HG02938 (cell line): ENCODE measurements at regions not wholly inside any gene's neighbourhood (a gene's known extent, or its start where the extent isn't known, plus 50 kb on each side); places are given as distances from the start of the nearest gene placed in this dataset.

Experiments used
- ATAC-seq: cut with Tn5 transposase; IDR thresholded peaks from one replicate; pipeline ENCODE4 v1.9.1; 2021; ENCODE audit warnings: mild to moderate bottlenecking, moderate library complexity; ENCODE audit not compliant: unreplicated experiment

DNA sequence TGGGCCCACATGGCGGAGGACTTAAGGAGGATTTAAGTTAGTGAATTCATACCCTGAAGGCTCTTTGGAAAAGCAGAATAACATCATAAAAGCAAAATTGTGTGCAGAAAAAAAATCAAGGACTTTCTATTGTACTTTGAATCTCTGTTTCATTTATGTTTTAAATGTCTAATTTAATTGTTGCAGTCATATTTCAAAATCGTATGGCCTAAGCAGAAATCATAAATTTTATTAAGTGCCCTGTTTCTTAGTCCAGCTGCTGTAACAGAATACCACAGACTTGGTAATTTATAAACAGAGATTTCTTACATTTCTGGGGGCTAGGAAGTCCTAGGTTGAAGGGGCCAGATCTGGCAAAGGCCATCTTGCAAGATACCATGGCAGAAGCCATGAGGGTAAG is 555.6 kb downstream of the LTN1 start:
- no peak for ATAC-seq

DNA sequence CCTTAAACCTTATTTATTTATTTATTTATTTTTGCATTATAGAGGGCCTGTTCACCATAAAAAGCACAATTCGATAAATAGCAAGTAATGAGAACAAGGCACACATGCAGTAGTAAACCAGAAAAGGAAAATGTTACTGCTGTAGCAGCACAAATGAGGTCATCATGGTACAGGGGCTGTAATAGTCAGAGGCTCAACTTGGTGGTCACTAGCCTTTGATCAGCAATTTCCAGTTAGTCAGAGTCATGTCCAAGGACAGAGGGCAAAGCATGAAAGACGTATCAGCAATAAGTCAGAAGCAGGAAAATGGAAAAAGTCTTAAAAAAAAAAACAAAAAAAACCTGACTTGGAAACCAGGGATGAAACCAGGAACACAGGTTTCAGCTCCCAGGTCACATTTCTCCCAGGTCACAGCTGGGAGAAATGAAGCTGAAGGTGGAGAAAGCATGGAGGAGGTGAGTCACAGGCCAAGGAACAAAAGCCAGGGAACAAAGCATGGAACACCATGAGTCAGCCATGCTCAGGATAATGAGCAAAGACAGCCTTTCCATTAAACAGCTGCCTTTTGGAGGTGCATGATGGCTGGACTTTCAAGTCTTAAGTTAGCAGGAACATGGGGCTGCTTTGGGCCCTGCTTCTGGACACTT is 556.3 kb downstream of the LTN1 start:
- ATAC-seq: no peak

DNA sequence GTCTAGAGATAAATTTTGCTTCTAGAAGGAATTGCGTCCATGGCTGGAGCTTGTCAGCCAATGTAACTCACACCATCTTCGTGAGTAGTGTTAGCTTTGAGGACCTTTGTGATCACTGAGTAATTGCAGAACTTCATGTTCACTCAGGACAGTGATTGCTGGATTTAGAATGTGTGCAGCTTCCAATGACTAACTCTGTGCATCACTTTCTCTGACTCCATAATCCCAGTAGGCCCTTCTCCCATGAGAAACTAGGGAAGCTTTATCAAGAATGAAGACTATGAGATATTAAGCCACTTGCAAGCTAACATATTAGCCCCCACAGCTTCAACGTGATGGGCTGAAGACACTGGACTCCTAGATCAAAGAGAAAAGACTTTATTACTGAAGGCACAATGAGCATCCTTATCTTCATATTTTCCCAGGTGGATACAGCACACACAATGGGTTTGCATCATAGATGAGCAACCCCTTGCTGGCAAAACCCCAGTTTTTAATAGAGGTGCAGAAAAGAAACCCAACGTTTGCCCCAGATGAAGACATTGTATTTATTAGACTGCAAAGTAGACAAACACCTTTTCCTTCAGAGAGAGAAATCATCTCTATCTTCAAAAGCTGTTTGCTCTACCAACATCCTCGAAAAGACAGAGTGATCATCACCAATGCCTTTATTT is 561.0 kb downstream of the LTN1 start:
- no peak for ATAC-seq

DNA sequence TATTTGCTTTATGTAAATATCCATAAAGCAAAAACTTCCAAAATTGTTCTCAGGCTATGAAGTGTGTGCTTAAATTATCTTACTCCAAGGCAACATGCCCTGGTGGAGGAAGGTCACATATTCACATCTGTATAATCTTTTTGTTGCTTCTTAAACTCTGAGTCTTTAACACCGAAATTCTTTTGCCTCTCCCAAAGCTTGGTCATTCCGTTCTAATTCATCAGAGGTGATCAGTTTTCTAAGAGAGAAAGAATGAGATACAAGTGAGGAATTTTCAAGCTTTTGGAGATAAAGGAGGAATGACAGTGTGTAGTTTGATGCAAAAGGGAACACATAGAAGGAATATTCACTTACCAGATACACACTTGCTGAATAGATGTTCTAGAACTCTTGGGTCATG is 561.7 kb downstream of the LTN1 start:
- ATAC-seq: no peak

DNA sequence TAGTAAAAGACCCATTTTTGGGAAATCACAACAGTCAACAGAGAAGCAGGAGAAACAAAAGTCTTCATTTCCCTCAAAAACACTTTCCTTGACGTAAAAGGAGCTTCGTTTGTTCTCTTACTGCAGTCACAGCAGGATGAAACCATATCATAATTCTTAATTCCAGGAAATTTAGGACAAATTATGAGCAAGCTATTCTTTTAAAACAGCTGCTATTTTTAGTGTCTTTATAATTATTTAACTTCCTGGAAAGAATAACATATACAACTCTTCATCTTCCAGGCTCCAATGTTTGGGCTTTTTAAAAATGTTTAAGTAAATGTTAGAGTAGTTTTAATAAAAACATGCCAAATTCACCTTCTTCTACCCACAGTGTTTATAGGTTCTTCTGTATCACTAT is 563.5 kb downstream of the LTN1 start:
- no peak for ATAC-seq

DNA sequence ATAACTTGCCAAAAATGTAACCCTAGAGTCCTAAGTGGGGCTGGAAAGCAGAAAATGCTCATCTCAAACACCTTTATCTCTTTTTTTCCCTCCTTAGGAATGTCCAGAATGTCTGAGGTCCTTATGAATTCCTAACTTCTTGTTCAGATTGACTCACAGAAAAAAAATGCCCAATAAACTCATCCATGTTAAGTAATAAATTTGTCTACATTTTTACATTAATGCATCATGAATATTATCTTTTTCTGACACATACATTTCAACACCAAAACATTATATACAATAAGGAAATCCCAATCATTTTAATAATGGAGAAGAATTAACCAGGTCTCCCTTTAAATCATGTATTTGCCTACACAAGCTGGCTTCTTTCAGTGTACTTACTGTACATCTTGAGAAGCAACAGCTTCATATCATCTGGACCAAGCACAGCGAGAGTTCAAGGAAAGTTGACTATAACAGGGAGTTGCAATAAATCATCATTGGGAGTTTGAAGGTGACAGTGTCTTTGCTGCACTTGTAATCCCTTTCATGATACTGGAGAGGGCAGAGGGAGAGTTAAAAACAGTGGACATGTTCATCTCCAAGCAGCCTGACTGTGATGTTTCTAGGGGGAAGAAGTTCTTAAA is 565.2 kb downstream of the LTN1 start:
- no peak for ATAC-seq

DNA sequence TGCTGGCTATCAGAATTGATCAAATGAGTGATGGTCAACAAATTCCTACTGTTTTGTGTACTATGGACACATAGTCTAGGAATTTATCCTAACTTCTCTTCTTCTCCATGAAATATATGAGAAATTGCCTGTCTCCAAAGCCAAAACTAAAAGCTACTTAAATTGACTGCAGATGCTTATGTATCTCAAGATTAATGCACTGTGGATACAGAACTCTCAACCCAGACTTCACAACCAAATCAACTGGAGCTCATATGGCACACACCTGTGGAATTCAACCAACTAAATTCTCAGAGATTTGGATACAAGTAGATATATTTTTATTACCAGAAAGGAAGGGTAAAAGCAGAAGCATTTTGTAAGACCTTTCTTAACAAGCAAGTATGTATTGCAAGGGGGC is 566.1 kb downstream of the LTN1 start:
- ATAC-seq: no peak

DNA sequence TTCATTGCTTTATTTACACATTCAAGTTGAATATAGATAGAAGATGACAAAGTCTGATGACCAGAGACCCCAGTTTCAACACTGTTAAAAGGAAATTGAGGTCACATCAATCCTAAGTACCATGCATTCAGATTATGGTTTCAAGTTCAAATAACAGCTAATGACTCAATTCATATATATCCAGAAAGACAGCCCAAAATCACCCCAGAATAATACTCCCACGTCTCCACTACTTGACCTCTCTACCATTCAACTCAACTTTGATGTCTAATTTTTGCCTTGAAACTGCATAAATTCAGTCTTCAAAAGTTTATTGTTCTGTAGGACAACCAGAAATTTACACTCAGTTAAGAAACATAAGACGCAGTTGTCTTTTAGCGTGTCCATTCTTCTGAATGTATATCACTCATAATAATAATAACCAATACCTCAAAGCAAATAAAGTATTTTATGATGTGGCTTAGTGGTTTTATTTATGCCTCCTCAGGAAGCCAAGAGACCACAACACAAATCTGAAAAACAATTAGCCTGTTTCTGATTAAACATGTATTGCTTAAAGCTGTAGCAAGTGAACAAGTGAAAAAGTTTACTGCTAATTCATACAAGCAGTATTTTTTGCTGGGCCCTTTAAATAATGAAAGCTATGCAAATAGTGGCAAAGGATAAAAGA is 569.0 kb downstream of the LTN1 start:
- no peak for ATAC-seq

DNA sequence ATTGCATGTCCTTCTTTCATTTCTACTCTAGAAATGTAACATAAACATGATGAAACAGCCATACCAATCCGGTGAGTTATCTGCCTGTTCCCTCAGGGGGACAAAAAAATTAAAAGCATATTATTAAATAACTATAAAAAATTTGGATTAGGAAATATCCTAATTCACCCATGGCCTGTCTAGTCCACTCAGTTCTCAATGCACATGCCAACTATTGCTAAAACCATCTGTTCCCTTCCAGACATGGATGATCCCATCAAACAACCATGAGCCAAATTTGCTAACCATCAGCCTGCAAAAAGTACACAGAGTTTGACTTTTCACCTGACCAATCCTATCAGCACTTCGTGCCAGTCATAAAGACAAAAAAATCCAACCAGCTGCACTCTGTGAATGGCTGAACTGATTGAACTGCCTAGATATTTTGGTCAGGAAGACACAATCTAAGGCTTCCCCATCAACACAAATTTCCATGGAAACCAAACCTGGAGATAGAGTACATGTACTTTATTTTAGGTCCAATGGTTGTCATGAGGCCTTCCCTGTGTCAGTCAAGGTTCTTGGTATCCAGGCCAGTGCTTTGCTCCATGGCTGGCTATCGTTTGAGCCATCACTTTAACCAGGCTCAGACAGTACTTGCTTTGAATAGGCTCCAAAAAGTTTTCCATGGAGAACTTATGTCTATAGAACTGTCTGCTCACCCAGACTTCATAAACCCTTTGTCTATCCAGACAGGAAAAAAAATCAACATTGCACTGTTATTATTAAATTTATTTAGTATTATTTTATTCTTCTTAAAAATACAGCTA is 570.8 kb downstream of the LTN1 start:
- no peak for ATAC-seq

DNA sequence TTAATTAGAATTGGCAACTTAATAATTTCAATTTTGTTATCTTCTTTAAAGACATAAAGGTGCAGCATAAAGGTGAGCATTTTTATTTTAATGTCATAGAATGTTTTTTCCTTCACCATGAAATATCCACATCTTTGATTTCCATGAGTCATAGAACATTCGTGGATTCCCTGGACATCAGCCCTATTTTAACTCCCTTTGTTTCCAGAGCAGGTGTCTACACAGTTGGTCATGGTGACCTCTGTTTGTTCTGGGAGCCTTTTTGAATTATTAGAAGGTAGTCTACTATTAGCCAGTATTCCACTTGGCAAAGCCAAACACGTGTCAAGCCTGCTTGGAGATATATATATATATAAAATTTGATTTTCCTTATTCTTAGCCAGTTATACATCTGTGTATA is 572.9 kb downstream of the LTN1 start:
- no peak for ATAC-seq

DNA sequence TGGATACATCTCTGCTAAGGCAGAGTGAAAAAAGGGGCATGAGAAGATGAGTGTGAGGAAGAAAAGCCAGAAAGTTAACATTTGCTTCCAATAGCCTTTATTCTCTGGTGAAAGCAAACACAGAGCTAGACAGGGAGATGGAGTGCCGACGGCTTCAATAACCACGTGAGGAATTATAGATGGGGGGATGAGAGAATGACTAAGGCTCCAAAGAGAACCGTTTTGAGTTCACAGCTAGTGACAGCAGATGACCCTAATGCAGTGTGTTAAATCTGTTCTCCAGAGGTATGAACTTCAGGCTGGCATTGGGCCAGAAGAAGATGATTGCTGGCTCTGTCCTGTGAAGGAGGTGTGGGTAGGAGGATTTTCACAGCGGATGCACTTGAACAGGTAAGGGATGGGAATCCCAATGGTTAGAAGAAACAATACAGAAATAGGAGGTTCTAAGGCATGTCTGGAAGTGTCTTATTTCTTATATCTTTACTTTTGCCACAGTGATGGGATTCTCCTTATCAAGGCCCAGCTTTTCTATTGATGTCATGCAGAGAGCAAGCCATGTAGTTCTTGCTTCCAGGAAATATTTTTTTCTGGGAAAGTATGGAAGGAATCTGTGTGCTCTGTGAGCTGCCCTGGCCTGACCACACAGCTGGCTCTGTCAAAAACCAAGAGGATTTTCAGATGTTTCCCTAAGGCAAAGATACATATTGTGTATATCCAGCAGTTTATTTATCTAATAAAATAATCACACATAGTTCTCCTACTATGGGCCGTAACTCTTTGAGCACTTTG is 573.8 kb downstream of the LTN1 start:
- no peak for ATAC-seq

DNA sequence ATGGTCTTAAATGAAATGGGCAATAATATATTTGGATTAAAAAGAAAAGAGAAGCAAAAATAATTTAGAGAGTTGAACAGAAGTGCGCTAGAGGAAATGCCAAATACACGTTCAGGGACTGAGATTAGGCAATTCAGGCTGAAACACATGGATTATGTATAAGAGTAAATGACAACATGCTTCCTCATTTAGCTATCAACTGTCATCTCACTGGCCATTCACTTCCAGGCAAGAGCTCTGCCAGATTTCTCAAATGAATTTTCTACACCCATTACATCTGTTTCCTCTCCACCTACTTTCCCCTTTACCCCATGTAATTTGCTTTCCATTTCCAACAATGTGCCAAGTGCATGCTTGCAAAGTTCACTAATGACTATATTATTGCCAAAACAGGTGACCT is 582.4 kb downstream of the LTN1 start:
- no peak for ATAC-seq

DNA sequence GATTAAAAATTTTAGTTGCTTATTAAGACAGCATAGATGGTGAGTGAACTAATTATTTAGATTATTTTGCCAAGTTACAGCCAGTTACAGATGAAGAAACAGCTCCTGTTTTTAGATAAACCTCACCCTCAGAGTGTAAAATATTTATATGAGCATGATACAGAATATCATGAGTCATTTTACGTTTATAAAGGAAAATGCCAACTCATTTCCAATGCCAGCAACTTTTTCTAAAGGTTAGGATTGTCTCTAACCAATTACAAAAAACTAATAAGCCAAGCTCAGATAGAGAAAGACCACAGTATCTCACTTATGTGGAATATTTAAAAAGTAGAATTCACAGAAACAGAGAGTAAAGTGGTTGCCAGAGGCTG is 590.1 kb downstream of the LTN1 start:
- ATAC-seq: no peak

DNA sequence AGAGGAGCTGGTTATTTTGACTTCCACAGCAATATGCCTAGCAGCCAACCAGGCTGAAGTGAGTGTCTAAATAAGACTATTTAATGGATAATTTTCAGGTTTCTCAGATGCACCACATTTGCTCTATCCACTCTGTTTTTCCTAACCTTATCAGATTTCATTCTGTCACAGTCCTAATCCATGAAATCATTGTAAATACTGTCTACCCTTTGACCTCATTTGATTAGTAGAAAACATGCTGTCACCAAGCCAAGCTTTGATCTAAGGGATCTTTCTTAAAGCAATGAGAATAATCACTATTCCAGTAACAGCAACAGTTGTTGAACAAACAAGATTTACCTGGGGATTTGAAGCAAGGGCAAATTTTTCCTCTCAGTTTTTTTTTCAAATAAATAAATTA is 595.6 kb downstream of the LTN1 start:
- ATAC-seq: no peak

DNA sequence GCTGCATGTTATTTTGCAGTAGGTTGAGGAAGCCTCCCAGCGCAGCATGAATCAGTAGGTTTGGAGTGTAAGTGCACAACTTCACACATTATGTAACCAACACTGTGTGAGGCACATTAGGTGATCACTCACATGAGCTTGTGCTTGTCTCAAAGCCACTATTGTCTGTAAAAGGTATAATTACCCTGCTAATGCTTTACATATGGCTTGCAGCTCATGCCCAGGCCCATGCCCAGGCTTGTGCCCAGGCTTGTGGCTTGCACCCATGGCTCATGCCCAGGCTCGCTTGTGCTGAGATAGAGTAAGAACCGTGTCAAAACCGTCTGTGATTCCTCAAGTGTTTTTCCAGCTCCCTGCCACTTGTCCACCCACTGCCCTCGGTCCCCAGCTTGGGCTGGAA is 596.3 kb downstream of the LTN1 start:
- ATAC-seq: no peak

DNA sequence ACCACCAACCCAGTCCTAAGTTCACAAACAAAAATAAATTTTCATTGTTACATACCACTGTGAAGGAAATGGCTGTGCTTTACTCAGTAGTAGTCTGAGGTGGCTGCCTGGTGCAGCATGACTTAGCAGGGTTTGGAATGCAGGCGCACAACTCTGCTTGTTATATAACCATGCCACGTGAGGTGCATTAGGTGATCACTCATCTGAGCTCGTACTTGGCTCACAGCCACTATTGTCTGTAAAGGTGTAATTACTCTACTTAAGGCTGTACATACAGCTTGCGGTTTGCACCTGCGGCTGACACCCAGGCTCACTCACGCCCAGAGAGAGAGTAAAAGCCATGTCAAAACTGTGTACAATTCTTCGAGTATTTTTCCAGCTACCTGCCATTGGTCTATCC is 599.4 kb downstream of the LTN1 start:
- ATAC-seq: no peak

DNA sequence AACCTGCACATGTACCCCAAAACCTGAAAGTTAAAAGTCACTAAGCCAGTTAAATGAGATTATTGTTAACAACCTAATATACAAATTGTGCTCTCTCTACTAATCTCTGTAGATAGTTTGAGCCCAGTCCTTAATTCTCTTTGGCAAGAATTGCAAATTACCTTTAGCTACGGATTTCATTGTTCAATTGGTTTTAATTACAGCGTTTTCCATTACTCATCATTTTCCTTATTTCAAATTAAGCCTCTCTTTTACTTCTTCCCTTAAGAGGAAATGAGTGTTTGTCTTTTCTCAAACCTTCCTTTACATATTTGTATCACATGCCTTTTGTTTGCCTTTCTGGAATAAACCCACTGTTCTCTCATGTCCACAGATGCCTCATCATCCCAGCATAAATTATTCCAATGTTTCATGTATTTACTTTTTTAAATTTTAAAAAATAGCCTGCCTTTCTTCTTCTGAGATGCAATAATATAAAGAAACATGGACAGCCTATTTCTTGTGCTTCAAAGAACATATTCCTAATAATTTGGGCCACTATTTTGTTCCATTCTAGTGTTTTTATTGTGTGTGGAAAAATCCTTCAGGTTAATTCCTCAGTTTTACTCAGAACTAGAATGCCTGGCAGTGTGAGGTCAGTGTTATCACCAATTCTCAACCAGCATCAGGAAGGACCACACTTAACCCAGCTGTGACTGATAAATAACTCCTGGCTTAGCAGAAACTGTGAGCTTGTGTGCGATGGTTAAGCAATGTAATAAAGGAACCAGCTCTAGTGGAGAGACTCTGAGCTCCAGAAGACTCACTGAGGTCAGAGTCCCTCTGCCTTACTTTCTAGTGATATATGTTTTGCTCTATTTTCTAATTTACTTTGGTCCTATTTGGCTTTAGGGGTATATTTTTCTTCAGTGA is 600.5 kb downstream of the LTN1 start:
- ATAC-seq: no peak

DNA sequence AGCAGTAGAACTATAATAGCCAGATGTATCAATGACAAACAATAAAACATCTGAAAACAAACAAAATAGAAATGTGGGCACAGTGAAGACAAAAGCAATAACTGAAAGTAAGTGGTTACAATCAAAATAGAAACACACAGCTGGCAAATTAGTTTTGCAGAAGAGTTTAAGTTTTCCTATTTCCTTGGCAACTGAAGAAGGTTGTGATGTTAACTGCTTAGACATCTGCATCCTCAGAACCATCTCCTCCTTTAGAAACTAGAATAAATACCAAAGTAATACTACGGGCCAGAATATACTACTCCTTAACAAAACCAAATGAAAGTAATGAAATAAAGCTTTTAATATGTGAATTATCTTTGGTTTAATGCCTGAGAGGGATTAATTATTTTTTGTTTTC is 605.5 kb downstream of the LTN1 start:
- ATAC-seq: no peak

DNA sequence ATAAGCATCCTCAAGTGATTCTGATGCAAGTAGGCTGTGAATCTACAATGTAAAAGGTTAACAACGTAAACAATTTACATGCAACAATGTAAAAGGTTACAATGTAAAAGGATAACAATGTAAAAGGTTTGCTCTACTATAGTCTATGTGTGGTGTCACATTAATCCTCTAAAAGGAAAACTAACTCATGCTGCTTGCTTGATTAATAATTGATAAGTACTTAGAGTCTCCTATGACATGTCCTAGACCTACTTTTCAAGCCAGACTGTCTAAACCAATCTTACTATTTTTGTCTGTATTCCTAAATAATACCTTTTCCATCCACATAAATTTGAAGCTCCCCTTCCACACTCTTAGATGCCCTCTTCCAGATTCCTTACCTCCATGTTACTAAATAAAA is 606.8 kb downstream of the LTN1 start:
- no peak for ATAC-seq
